NT2/D1 (cell line): ENCODE measurements at regions not wholly inside any gene's neighbourhood (a gene's known extent, or its start where the extent isn't known, plus 50 kb on each side); places are given as distances from the start of the nearest gene placed in this dataset.

Experiments
- SUZ12 ChIP-seq: IDR thresholded peaks from 2 replicates; pipeline ENCODE4 v1.6.1; 2011; ENCODE audit not compliant: insufficient read length, insufficient read depth; ENCODE audit errors: extremely low read depth
- YY1 ChIP-seq: IDR thresholded peaks from 2 replicates; pipeline ENCODE4 v1.6.1; 2011; ENCODE audit not compliant: insufficient read length, insufficient read depth
- ZNF274 ChIP-seq: IDR thresholded peaks from 2 replicates; pipeline ENCODE4 v1.6.1; 2011; ENCODE audit warnings: mild to moderate bottlenecking, low read depth, low read length

DNA sequence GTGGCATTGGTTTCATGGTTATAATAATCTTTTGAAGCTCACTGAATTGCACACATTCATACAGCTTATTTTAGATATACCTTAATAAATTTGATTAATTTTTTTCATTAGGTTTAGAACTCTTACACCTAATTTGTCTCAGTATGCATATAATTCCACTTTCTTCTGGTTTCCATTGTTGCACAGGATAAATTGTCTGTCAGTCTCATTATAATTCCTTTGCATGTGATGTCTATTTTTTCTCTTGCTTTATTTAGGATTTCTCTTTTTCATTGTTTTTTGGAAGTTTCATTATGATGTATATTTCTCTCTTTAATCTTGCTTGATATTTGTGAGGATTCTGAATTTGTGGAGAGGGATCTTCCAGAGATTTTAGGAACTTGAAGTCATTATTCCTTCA, 84.7 kb downstream of the ARL5B start:
- no peak for TF ChIP-seq ZNF274
- TF ChIP-seq SUZ12, result no peak
- TF ChIP-seq YY1, result no peak
